Fibroblast of mammary gland (primary cell): ENCODE measurements at regions not wholly inside any gene's neighbourhood (a gene's known extent, or its start where the extent isn't known, plus 50 kb on each side); places are given as distances from the start of the nearest gene placed in this dataset.

ENCODE experiments used
- DNase-seq: peaks from one replicate; pipeline ENCODE4 v3.0.0-alpha.2; 2010; ENCODE audit warnings: low read depth
- H3K4me3 ChIP-seq: 2 replicates; pipeline ENCODE4 v1.5.1; 2011; ENCODE audit warnings: low read depth, mild to moderate bottlenecking, low read length, moderate library complexity; ENCODE audit not compliant: control insufficient read depth
- TF ChIP-seq, protein P1 (sequence below): conservative IDR thresholded peaks from 2 replicates; pipeline ENCODE4 v1.5.1; 2011; ENCODE audit warnings: low read depth, low read length, inconsistent platforms; ENCODE audit not compliant: control insufficient read depth, insufficient read depth

DNA sequence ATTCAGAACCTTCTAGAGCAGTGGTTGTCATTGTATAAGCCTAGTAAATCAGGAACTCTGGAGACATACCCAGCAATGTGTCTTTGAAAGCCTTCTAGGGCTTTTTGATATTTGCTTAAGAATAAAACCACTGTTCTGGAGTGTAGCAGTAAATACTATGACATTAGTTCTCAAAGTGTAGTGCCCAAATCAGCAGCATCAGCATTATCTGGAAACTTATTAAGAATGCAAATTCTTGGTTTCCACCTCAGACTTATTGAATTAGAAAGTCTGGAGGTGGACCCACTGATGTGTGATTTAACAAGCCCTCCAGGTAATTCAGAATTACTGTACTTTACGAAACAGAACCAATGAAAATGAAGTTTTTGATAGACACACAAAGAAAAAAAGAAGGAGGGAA is 509.7 kb downstream of the SUCLG1 start:
- TF ChIP-seq, protein P1, sequence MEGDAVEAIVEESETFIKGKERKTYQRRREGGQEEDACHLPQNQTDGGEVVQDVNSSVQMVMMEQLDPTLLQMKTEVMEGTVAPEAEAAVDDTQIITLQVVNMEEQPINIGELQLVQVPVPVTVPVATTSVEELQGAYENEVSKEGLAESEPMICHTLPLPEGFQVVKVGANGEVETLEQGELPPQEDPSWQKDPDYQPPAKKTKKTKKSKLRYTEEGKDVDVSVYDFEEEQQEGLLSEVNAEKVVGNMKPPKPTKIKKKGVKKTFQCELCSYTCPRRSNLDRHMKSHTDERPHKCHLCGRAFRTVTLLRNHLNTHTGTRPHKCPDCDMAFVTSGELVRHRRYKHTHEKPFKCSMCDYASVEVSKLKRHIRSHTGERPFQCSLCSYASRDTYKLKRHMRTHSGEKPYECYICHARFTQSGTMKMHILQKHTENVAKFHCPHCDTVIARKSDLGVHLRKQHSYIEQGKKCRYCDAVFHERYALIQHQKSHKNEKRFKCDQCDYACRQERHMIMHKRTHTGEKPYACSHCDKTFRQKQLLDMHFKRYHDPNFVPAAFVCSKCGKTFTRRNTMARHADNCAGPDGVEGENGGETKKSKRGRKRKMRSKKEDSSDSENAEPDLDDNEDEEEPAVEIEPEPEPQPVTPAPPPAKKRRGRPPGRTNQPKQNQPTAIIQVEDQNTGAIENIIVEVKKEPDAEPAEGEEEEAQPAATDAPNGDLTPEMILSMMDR = no peak
- no peak overlapping the region for H3K4me3 ChIP-seq
- DNase-seq = no peak

DNA sequence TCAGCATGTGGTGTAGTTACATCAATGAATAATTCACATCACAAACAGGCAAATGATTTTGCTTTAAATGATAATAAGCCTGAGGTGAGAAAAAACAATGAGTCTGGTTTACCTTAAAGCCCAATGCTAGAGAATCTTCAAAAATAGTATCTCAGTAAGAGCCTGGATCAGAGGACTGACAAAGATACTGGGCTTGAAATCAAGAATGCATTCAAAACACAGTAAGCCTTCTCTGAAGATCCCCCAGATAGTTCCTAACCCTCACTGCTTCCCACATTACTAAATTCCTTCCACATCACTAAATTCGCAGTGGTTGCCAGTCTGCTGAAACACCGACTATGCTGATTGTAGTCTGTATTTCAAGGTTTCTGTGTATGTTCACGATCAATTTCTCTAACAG is 514.9 kb downstream of the SUCLG1 start:
- no peak for DNase-seq
- no peak overlapping the region for H3K4me3 ChIP-seq
- TF ChIP-seq, protein P1 = no peak

DNA sequence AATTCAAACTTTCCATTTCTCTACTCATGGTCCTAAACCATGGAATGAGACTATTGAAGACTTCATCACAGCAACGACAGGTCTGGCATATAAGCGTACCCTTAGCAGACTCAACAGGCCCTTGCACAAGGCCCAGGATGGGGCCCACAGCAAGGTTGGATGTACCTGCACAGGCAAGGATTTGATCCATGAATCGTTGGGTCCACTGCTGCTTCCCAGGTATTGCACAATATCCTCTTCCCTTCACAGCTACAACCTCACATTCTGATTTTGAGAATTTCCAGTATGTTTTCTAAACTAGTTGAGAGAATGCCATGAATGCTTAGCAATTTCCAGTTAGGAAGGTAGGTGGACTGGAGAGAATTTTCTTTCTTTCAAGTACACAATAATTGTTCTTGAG is 515.8 kb downstream of the SUCLG1 start:
- TF ChIP-seq, protein P1 = no peak
- DNase-seq = no peak

DNA sequence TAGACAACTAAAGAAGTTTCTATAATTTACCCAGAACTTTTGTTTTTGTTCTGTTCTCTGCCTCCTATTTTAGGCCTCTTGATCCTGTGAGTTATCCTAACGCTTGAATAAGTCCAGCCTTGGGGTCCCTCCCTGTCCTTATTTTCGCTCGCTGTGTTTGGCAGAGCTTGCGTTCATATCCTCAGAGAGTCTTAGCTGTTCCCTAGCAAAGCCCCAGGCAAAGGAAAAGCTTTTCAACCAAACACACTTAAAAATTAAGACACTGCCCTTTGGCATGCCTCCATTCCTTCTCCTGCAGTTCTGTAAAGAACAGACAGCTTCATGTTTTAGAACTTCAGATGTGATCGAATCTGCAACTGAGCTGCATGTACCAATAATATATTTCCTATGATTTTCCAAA is 517.2 kb downstream of the SUCLG1 start:
- DNase-seq = no peak
- TF ChIP-seq, protein P1 = no peak
- no peak overlapping the region for H3K4me3 ChIP-seq

More for the DNA sequence above, 515.8 kb downstream of the SUCLG1 start:
- H3K4me3 ChIP-seq = no peak overlapping the region

DNA sequence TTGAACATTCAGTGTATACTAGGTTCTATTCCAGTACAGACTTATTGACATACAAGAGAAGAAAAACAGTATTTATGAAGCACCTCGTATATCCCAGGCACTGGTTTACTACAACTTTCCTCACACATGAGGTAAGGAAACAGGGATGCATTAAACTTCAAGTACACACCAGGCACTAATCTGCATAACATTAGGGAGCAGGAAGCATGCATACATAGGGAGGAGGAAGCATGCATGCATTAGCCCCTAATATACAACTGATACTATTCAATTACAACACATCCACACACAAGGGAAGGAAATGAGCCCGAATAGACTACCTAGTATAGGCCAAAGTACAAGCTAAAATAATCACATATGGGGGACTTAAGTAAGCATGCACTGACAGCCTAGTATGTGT is 525.3 kb downstream of the SUCLG1 start:
- TF ChIP-seq, protein P1 = no peak
- no peak overlapping the region for H3K4me3 ChIP-seq
- DNase-seq = no peak

DNA sequence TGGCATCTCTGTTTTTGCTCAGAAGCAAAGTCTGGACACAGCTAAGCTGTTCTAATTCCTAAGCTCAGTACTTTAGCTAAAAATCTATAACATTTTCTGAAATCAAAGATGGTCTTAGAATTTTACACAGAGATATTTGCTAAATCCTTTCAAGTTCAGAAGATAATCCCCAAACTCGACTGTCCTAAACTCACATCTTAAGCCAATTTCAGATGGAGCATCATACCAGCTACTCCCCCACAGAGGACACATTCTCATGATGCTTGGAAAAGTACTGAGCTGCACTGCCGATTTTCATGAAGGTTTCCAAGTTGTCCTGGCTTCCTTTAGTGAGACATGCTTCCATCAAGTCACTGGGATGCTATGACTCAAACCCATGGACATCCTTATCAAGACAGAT is 535.5 kb downstream of the SUCLG1 start:
- H3K4me3 ChIP-seq = no peak overlapping the region
- TF ChIP-seq, protein P1 = no peak
- no peak for DNase-seq

DNA sequence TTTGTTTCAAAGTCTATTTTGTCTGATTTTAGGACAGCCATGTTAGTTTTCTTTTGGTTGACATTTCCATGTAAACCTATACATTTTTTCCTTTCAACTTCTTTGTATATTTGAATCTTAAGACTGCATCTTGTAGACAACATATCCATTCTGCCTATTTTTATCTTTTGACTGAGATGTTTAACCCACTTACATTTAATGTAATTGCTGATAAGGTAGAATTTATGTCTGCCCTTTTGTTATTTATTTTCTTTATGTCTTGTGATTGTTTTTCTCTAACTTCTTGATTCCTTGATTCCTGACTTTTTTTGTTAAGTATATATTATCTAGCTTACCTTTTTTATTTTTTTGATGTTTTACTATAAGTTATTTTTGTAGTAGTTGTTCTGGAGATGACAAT is 542.5 kb downstream of the SUCLG1 start:
- TF ChIP-seq, protein P1 = no peak
- DNase-seq = no peak
- no peak overlapping the region for H3K4me3 ChIP-seq
